Panc1 (cell line): ENCODE measurements at regions not wholly inside any gene's neighbourhood (a gene's known extent, or its start where the extent isn't known, plus 50 kb on each side); places are given as distances from the start of the nearest gene placed in this dataset.
A peak's percentile ranks its signal among the peaks of the same experiment; 100 is the strongest.

Experiments
- ATAC-seq: fragments of 200-7000 bp; cut with Tn5 transposase; 2 replicates; pipeline ENCODE4 v1.9.1; 2020; ENCODE audit warnings: mild to moderate bottlenecking, moderate library complexity
- BruUV-seq: library from RNA; stranded (reverse); fragments of 400-500 nt; replicated peaks from 2 replicates; lab custom pipeline; 2021; lab: Mats Ljungman, UMichigan
- CTCF ChIA-PET: fragments of 300-600 bp; sonication (Branson Sonifier 250); formaldehyde crosslinking; loops from one replicate; lab custom pipeline; 2022; ENCODE audit warnings: antibody characterized with exemption; lab: Charles Lee
- POLR2A ChIA-PET: fragments of 300-600 bp; sonication (Branson Sonifier 250); formaldehyde crosslinking; loops from one replicate; lab custom pipeline; 2022; ENCODE audit warnings: antibody characterized with exemption; lab: Charles Lee
- DNase-seq: peaks from one replicate; pipeline ENCODE4 v3.0.0-alpha.2; 2010; ENCODE audit warnings: low read depth, low spot score
- H3K27ac ChIP-seq: 2 replicates; pipeline ENCODE4 v1.5.1; 2011; ENCODE audit warnings: mild to moderate bottlenecking, low read length, inconsistent platforms
- H3K27me3 ChIP-seq: fragments of 200-500 bp; sonication (Bioruptor generic); 2 replicates; pipeline ENCODE4 v1.6.0; 2014; ENCODE audit warnings: low read length, inconsistent platforms; ENCODE audit not compliant: control insufficient read depth, insufficient read depth
- H3K36me3 ChIP-seq: fragments of 200-500 bp; sonication (Bioruptor generic); 2 replicates; pipeline ENCODE4 v1.5.1; 2014; ENCODE audit warnings: inconsistent platforms, mild to moderate bottlenecking, low read length, moderate library complexity; ENCODE audit not compliant: control insufficient read depth, insufficient read depth
- H3K4me1 ChIP-seq: 2 replicates; pipeline ENCODE4 v1.5.1; 2011; ENCODE audit warnings: inconsistent platforms, mild to moderate bottlenecking, low read length, moderate library complexity; ENCODE audit not compliant: control insufficient read depth, insufficient read depth
- H3K4me3 ChIP-seq, 2 experiments: 2 replicates each; pipeline ENCODE4 v1.5.1; 2011 to 2012; ENCODE audit warnings: low read depth in 2 of 2, low read length in 2 of 2, mild to moderate bottlenecking in 2 of 2, inconsistent platforms in 1 of 2, moderate library complexity in 1 of 2
- H3K9me3 ChIP-seq: fragments of 200-500 bp; sonication (Bioruptor generic); 2 replicates; pipeline ENCODE4 v1.5.1; 2014; ENCODE audit warnings: low read depth, mild to moderate bottlenecking, inconsistent platforms, low read length, moderate library complexity; ENCODE audit not compliant: control insufficient read depth, insufficient read depth
- POLR2AphosphoS5 ChIP-seq: IDR thresholded peaks from 2 replicates; pipeline ENCODE4 v1.6.1; 2012; ENCODE audit warnings: mild to moderate bottlenecking, low read depth, low read length, moderate library complexity
- SIN3A ChIP-seq: IDR thresholded peaks from 2 replicates; pipeline ENCODE4 v1.6.1; 2012; ENCODE audit warnings: low read depth, mild to moderate bottlenecking, low read length, moderate library complexity, borderline replicate concordance; ENCODE audit not compliant: insufficient read depth
- TCF7L2 ChIP-seq: IDR thresholded peaks from 2 replicates; pipeline ENCODE4 v1.6.1; 2011; ENCODE audit warnings: mild to moderate bottlenecking, low read depth, low read length, inconsistent platforms
- in situ Hi-C: cut with HindIII; loops from 2 replicates; pipeline ENCODE4 v1.10.0; 2016; ENCODE audit warnings: low sequenced_read_pairs, low pct_unique_long_range_greater_than_20kb
- intact Hi-C: fragments of 100-400 bp; cut with micrococcal nuclease; formaldehyde crosslinking; loops from one replicate; pipeline ENCODE4 v1.10.0; 2022; ENCODE audit not compliant: unreplicated experiment
- TF ChIP-seq, protein P1 (sequence below): fragments of 450-650 bp; IDR thresholded peaks from 2 replicates; pipeline ENCODE4 v1.5.1; 2017; ENCODE audit warnings: mild to moderate bottlenecking
- TF ChIP-seq, protein P2 (sequence below), 2 experiments: IDR thresholded peaks; 2 replicates each; pipeline ENCODE4 v1.6.1; 2011 to 2012; ENCODE audit warnings: low read depth in 2 of 2, control low read depth in 1 of 2, low read length in 1 of 2, mild to moderate bottlenecking in 1 of 2, moderate library complexity in 1 of 2; ENCODE audit not compliant: insufficient read depth in 1 of 2

DNA sequence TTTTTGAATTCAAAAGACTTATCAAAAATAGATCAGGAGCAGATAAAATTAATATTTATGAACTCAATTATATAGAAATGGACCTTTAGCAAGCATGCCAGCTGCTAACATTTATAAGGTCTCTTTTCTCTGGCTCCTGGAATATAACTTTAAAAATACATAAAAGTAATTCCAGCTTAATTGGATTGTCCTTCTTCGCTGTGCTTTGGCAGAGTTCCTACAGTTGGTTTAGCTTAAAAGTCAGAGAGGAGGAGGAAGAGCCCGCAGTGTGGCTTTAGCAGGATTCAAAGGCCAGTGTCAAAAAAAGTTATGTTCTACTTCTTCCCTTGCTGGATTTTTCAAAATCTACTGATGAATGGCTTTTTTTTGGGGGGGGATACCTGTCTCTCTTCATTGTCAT, 1484.9 kb upstream of the TMEM132C start:
- Histone ChIP-seq H3K4me3 (no peak overlapping the region), H3K27me3 (no peaks in the 10 kb centered on the region), H3K4me1 (no peaks in the 10 kb centered on the region), H3K27ac (no peak overlapping the region), H3K36me3 (no peaks in the 10 kb centered on the region), H3K9me3 (no peaks in the 10 kb centered on the region)
- intact Hi-C loops (no loop called here), in situ Hi-C loops (no loop called here)
- no TSS peak for BruUV-seq
- DNase-seq (no peak), ATAC-seq (no peak)
- POLR2A ChIA-PET, result interaction anchor here (0.7 kb wide), 1 partner anchor 679 kb away, joined by 6 read pairs; no protein-coding TSS in a partner anchor
- TF ChIP-seq SIN3A (no peak), TCF7L2 (no peak)
- TF ChIP-seq, protein P1, sequence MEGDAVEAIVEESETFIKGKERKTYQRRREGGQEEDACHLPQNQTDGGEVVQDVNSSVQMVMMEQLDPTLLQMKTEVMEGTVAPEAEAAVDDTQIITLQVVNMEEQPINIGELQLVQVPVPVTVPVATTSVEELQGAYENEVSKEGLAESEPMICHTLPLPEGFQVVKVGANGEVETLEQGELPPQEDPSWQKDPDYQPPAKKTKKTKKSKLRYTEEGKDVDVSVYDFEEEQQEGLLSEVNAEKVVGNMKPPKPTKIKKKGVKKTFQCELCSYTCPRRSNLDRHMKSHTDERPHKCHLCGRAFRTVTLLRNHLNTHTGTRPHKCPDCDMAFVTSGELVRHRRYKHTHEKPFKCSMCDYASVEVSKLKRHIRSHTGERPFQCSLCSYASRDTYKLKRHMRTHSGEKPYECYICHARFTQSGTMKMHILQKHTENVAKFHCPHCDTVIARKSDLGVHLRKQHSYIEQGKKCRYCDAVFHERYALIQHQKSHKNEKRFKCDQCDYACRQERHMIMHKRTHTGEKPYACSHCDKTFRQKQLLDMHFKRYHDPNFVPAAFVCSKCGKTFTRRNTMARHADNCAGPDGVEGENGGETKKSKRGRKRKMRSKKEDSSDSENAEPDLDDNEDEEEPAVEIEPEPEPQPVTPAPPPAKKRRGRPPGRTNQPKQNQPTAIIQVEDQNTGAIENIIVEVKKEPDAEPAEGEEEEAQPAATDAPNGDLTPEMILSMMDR, result no peak
- CTCF ChIA-PET, result no interaction called here

DNA sequence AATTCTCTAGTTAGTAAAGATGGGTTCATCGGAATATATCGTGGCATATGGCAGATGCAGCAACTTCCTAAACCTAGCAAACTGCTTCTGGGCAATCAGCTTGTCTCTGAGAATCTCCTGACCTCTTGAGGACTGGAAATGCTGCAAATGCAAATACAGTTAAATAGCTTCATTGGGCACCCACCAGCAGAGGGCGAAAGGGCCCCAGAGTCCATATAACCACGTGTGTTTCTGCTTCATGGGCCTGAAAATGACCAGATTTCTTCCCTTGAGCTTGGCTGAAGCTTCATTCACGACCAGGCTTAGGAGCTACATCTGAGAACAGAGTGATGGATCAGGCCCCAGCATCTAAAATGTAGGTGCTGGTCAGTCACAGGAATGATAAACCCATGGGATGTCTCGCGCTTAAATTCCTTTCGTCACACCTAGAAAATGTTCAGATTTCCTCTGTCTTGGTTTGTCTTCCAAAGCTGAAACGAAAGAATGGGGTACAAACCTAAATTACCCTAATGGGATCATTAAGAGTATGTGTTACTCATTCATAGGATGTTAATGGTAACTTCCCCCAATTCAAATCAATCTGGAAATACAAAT, 1482.5 kb upstream of the TMEM132C start:
- DNase-seq (no peak), ATAC-seq (no peak)
- Histone ChIP-seq H3K27ac (no peak overlapping the region), H3K9me3 (no peaks in the 10 kb centered on the region), H3K4me1 (no peaks in the 10 kb centered on the region), H3K27me3 (no peaks in the 10 kb centered on the region), H3K4me3 (no peak overlapping the region), H3K36me3 (no peaks in the 10 kb centered on the region)
- BruUV-seq, result no TSS peak
- TF ChIP-seq, protein P1, result peak; percentile 70
- TF ChIP-seq POLR2AphosphoS5, result no peak
- in situ Hi-C loops (no loop called here), intact Hi-C loops (no loop called here)
- CTCF ChIA-PET, result interaction anchor here (0.6 kb wide), 1 partner anchor 1658 kb away, joined by 3 read pairs; no protein-coding TSS in a partner anchor
- POLR2A ChIA-PET, result no interaction called here

DNA sequence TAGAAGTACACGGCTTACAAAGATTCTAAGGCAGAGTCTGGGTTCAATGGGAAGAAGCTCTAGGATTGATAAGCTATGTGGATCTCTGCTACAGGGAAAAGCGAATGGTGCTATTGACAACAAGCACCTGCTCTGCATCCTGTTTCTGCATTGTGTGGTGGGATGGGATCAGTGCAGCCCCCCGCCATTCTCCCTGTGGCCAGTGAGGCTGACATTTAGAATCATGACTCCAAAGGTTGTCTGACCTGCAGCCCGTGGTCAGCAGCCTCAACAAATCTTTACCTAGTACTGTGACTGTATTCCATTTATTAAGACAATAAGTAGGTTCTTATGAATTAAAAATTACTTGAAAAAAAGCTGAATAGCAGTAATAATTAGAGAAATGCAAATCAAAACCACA, 1477.0 kb upstream of the TMEM132C start:
- no peaks in the 10 kb centered on the region for H3K27me3 ChIP-seq
- POLR2A ChIA-PET, result no interaction called here
- no peak for ATAC-seq
- CTCF ChIA-PET, result no interaction called here
- intact Hi-C loops, result no loop called here
- H3K27ac ChIP-seq, result no peak overlapping the region
- in situ Hi-C loops, result no loop called here
- no peak overlapping the region for H3K4me3 ChIP-seq
- no peaks in the 10 kb centered on the region for H3K9me3 ChIP-seq
- no peaks in the 10 kb centered on the region for H3K36me3 ChIP-seq
- TF ChIP-seq TCF7L2 (no peak), SIN3A (no peak), POLR2AphosphoS5 (no peak)
- TF ChIP-seq, protein P1, result no peak
- TF ChIP-seq, protein P2, sequence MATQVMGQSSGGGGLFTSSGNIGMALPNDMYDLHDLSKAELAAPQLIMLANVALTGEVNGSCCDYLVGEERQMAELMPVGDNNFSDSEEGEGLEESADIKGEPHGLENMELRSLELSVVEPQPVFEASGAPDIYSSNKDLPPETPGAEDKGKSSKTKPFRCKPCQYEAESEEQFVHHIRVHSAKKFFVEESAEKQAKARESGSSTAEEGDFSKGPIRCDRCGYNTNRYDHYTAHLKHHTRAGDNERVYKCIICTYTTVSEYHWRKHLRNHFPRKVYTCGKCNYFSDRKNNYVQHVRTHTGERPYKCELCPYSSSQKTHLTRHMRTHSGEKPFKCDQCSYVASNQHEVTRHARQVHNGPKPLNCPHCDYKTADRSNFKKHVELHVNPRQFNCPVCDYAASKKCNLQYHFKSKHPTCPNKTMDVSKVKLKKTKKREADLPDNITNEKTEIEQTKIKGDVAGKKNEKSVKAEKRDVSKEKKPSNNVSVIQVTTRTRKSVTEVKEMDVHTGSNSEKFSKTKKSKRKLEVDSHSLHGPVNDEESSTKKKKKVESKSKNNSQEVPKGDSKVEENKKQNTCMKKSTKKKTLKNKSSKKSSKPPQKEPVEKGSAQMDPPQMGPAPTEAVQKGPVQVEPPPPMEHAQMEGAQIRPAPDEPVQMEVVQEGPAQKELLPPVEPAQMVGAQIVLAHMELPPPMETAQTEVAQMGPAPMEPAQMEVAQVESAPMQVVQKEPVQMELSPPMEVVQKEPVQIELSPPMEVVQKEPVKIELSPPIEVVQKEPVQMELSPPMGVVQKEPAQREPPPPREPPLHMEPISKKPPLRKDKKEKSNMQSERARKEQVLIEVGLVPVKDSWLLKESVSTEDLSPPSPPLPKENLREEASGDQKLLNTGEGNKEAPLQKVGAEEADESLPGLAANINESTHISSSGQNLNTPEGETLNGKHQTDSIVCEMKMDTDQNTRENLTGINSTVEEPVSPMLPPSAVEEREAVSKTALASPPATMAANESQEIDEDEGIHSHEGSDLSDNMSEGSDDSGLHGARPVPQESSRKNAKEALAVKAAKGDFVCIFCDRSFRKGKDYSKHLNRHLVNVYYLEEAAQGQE (IDR thresholded peaks at IDR 0.05; ENCODE audit: insufficient read depth in 1 of 2, low read depth in 2 of 2, low read length in 1 of 2), result no peak
- no peaks in the 10 kb centered on the region for H3K4me1 ChIP-seq
- BruUV-seq, result no TSS peak
- no peak for DNase-seq
